ENCODE measurements at regions not wholly inside any gene's neighbourhood (a gene's known extent, or its start where the extent isn't known, plus 50 kb on each side); places are given as distances from the start of the nearest gene placed in this dataset.

DNA sequence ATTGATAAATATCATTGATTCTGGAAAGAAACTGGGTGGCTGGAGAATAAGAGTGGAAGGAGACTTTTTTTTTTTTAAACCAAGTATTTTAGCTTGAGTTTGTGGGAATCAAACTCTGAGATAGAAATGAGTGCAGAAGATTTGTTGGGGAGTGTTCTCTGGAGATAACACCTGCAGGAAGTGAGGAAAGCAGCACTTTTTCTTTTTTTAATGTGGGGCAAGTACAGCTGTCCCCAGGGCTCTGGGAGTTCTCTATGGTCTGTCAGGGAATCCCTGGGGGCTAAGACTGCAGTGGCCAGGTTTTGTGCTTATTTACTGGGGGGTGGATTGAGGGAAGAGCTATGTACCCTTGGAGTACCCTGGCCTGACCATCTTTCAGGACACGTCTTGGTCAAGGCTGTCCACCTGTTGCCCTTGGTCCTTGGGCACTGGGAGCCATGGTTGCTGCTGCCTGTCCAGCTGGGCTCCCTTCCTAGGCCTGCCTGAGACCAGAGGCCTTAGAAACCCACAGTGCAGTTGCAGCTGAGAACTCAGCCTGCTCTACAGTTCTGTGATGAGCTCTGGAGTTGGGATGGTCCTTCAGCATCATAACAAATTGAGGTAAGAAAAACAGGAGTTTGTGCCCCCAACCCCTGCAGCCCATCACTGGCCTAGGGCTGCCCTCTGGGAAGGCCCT, 85.8 kb downstream of the PHAX start:
- POLR2A ChIA-PET (ENCODE audit: low non-redundant PET): no interaction called here
- DNase-seq (ENCODE audit: low spot score): no peak
- TF ChIP-seq, protein P1, sequence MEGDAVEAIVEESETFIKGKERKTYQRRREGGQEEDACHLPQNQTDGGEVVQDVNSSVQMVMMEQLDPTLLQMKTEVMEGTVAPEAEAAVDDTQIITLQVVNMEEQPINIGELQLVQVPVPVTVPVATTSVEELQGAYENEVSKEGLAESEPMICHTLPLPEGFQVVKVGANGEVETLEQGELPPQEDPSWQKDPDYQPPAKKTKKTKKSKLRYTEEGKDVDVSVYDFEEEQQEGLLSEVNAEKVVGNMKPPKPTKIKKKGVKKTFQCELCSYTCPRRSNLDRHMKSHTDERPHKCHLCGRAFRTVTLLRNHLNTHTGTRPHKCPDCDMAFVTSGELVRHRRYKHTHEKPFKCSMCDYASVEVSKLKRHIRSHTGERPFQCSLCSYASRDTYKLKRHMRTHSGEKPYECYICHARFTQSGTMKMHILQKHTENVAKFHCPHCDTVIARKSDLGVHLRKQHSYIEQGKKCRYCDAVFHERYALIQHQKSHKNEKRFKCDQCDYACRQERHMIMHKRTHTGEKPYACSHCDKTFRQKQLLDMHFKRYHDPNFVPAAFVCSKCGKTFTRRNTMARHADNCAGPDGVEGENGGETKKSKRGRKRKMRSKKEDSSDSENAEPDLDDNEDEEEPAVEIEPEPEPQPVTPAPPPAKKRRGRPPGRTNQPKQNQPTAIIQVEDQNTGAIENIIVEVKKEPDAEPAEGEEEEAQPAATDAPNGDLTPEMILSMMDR (conservative IDR thresholded peaks at IDR 0.05; ENCODE audit: low read depth, low read length): no peak
- H3K9me3 ChIP-seq (ENCODE audit: low read depth, low read length, poor library complexity, severe bottlenecking): no peaks in the 10 kb centered on the region
- CTCF ChIA-PET: no interaction called here
- no peaks in the 10 kb centered on the region for H3K36me3 ChIP-seq (ENCODE audit: insufficient read depth, low read length, poor library complexity, severe bottlenecking)
- peaks cover 20% of the 10 kb centered on the region for H3K4me1 ChIP-seq (ENCODE audit: insufficient read depth, low read length, poor library complexity, severe bottlenecking)
- no TSS peak for BruUV-seq (replicated peaks)
- H3K27me3 ChIP-seq (replicated peaks; ENCODE audit: insufficient read depth, low read depth, low read length, poor library complexity): no peaks in the 10 kb centered on the region
- intact Hi-C loops (cut with micrococcal nuclease; ENCODE audit: unreplicated experiment): no loop called here
- no peak overlapping the region for H3K27ac ChIP-seq (ENCODE audit: low read depth, low read length, poor library complexity, severe bottlenecking)
- no peak overlapping the region for H3K4me3 ChIP-seq (ENCODE audit: low read depth, low read length, poor library complexity, severe bottlenecking)

DNA sequence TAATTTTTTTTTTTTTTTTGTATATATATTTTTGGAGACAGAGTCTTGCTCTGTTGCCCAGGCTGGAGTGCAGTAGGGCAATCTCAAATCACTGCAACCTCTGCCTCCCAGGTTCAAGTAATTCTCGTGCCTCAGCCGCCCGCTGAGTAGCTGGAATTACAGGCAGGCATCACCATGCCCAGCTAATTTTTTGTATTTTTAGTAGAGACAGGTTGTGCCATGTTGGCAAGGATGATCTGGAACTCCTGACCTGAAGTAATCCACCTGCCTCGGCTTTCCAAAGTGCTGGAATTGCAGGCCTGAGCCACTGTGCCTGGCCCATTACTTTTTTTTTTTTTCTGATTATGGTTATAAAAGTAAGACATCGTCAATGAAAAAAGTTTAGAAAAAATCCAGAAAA, 84.0 kb upstream of the LMNB1 start:
- no peak overlapping the region for H3K27ac ChIP-seq (ENCODE audit: low read depth, low read length, poor library complexity, severe bottlenecking)
- no peaks in the 10 kb centered on the region for H3K9me3 ChIP-seq (ENCODE audit: low read depth, low read length, poor library complexity, severe bottlenecking)
- BruUV-seq (replicated peaks): no TSS peak
- ChIA-PET CTCF (no interaction called here), POLR2A (ENCODE audit: low non-redundant PET) (no interaction called here)
- H3K4me1 ChIP-seq (ENCODE audit: insufficient read depth, low read length, poor library complexity, severe bottlenecking): no peaks in the 10 kb centered on the region
- H3K4me3 ChIP-seq (ENCODE audit: low read depth, low read length, poor library complexity, severe bottlenecking): no peak overlapping the region
- DNase-seq (ENCODE audit: low spot score): no peak
- intact Hi-C loops (cut with micrococcal nuclease; ENCODE audit: unreplicated experiment): no loop called here
- no peaks in the 10 kb centered on the region for H3K36me3 ChIP-seq (ENCODE audit: insufficient read depth, low read length, poor library complexity, severe bottlenecking)
- H3K27me3 ChIP-seq (replicated peaks; ENCODE audit: insufficient read depth, low read depth, low read length, poor library complexity): no peaks in the 10 kb centered on the region
- TF ChIP-seq EZH2 (IDR thresholded peaks at IDR 0.05; ENCODE audit: borderline replicate concordance, low read depth, low read length, poor library complexity, severe bottlenecking): no peak
- TF ChIP-seq, protein P1 (conservative IDR thresholded peaks at IDR 0.05; ENCODE audit: low read depth, low read length): no peak

DNA sequence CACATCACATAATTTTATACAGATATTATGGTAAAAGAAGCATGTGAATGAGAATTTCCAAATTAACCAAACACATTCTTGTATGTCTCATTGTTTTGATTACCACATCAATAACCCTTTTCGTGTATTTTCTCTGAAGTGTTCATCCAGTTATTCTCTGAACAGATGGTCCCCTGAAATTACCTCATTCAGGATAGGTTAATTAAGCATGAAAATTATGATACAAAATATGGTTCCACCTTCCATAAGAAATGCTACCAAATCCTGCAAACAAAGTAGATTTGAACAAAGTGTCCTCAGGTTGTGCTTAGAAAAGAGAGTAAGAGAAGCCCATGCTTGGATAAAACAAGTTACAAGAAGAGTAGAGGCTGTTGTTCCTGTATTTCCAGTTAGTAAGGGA, 83.1 kb upstream of the LMNB1 start:
- H3K4me1 ChIP-seq (ENCODE audit: insufficient read depth, low read length, poor library complexity, severe bottlenecking): no peaks in the 10 kb centered on the region
- H3K36me3 ChIP-seq (ENCODE audit: insufficient read depth, low read length, poor library complexity, severe bottlenecking): no peaks in the 10 kb centered on the region
- POLR2A ChIA-PET (ENCODE audit: low non-redundant PET): no interaction called here
- H3K27ac ChIP-seq (ENCODE audit: low read depth, low read length, poor library complexity, severe bottlenecking): no peak overlapping the region
- no peak for TF ChIP-seq EZH2 (IDR thresholded peaks at IDR 0.05; ENCODE audit: borderline replicate concordance, low read depth, low read length, poor library complexity, severe bottlenecking)
- TF ChIP-seq, protein P1 (conservative IDR thresholded peaks at IDR 0.05; ENCODE audit: low read depth, low read length): no peak
- intact Hi-C loops (cut with micrococcal nuclease; ENCODE audit: unreplicated experiment): no loop called here
- H3K4me3 ChIP-seq (ENCODE audit: low read depth, low read length, poor library complexity, severe bottlenecking): no peak overlapping the region
- CTCF ChIA-PET: no interaction called here
- BruUV-seq (replicated peaks): no TSS peak
- DNase-seq (ENCODE audit: low spot score): no peak
- H3K27me3 ChIP-seq (replicated peaks; ENCODE audit: insufficient read depth, low read depth, low read length, poor library complexity): no peaks in the 10 kb centered on the region
- no peaks in the 10 kb centered on the region for H3K9me3 ChIP-seq (ENCODE audit: low read depth, low read length, poor library complexity, severe bottlenecking)
